HUES48 (cell line): ENCODE measurements at regions not wholly inside any gene's neighbourhood (a gene's known extent, or its start where the extent isn't known, plus 50 kb on each side); places are given as distances from the start of the nearest gene placed in this dataset.
"Not testable (repeated sequence)": the region's sequence is repeated elsewhere in the genome, so short reads cannot be mapped to it uniquely, and the experiment has no call there.

ENCODE experiments used
- H3K27ac ChIP-seq: one replicate; pipeline ENCODE4 v1.7.0; 2013; ENCODE audit warnings: low read depth, low read length, inconsistent platforms
- H3K27me3 ChIP-seq: 2 replicates; pipeline ENCODE4 v1.6.1; 2013; ENCODE audit warnings: mild to moderate bottlenecking, low read length; ENCODE audit not compliant: control insufficient read depth, insufficient read depth
- H3K36me3 ChIP-seq: 2 replicates; pipeline ENCODE4 v1.6.1; 2013; ENCODE audit warnings: low read length; ENCODE audit not compliant: control insufficient read depth, insufficient read depth
- H3K4me1 ChIP-seq: 2 replicates; pipeline ENCODE4 v1.6.1; 2013; ENCODE audit warnings: mild to moderate bottlenecking, low read length; ENCODE audit not compliant: control insufficient read depth, insufficient read depth
- H3K4me3 ChIP-seq: 2 replicates; pipeline ENCODE4 v1.5.1; 2013; ENCODE audit warnings: mild to moderate bottlenecking, low read depth, low read length
- H3K9ac ChIP-seq: 2 replicates; pipeline ENCODE4 v1.6.1; 2013; ENCODE audit warnings: mild to moderate bottlenecking, low read depth, low read length, moderate library complexity
- H3K9me3 ChIP-seq: 2 replicates; pipeline ENCODE4 v1.6.1; 2013; ENCODE audit warnings: low read length; ENCODE audit not compliant: control insufficient read depth, insufficient read depth

- Histone ChIP-seq H3K36me3 (no peaks in the 10 kb centered on the region), H3K27ac (no peak overlapping the region), H3K27me3 (no peaks in the 10 kb centered on the region), H3K9ac (no peak overlapping the region), H3K4me3 (no peak overlapping the region), H3K4me1 (no peaks in the 10 kb centered on the region), H3K9me3 (no peaks in the 10 kb centered on the region)
Observed at GRCh38 chr15:38789566-38789965, 225.0 kb upstream of the RASGRP1 start.

GRCh38 chr15:38793206-38793810 lies 228.7 kb upstream of the RASGRP1 start:
- Histone ChIP-seq H3K27me3 (no peaks in the 10 kb centered on the region), H3K36me3 (no peaks in the 10 kb centered on the region), H3K4me1 (no peaks in the 10 kb centered on the region), H3K4me3 (no peak overlapping the region), H3K9ac (no peak overlapping the region), H3K9me3 (no peaks in the 10 kb centered on the region), H3K27ac (no peak overlapping the region)

GRCh38 chr15:38795471-38796245 lies 231.0 kb upstream of the RASGRP1 start:
- H3K36me3 ChIP-seq = no peaks in the 10 kb centered on the region
- H3K27me3 ChIP-seq = no peaks in the 10 kb centered on the region
- H3K4me3 ChIP-seq = no peak overlapping the region
- no peaks in the 10 kb centered on the region for H3K4me1 ChIP-seq
- H3K9me3 ChIP-seq = no peaks in the 10 kb centered on the region
- no peak overlapping the region for H3K27ac ChIP-seq
- H3K9ac ChIP-seq = no peak overlapping the region

GRCh38 chr15:38796589-38796988 lies 232.0 kb upstream of the RASGRP1 start:
- Histone ChIP-seq H3K27me3 (no peaks in the 10 kb centered on the region), H3K4me3 (no peak overlapping the region), H3K27ac (no peak overlapping the region), H3K9ac (no peak overlapping the region), H3K4me1 (no peaks in the 10 kb centered on the region), H3K36me3 (no peaks in the 10 kb centered on the region), H3K9me3 (no peaks in the 10 kb centered on the region)

- not testable (repeated sequence) for H3K27ac ChIP-seq, H3K27me3 ChIP-seq, H3K36me3 ChIP-seq, H3K9me3 ChIP-seq, H3K4me1 ChIP-seq, H3K9ac ChIP-seq, H3K4me3 ChIP-seq
Observed at GRCh38 chr15:38797506-38797905, 232.9 kb upstream of the RASGRP1 start.

GRCh38 chr15:38799202-38799601 lies 234.6 kb upstream of the RASGRP1 start:
- not testable (repeated sequence) for H3K4me3 ChIP-seq, H3K9me3 ChIP-seq

GRCh38 chr15:38809621-38810020 lies 245.0 kb upstream of the RASGRP1 start:
- Histone ChIP-seq H3K27ac (no peak overlapping the region), H3K36me3 (no peaks in the 10 kb centered on the region), H3K4me1 (no peaks in the 10 kb centered on the region), H3K9me3 (no peaks in the 10 kb centered on the region), H3K9ac (no peak overlapping the region), H3K4me3 (no peak overlapping the region), H3K27me3 (no peaks in the 10 kb centered on the region)

More at GRCh38 chr15:38799202-38799601, 234.6 kb upstream of the RASGRP1 start:
- H3K9ac ChIP-seq, H3K4me1 ChIP-seq, H3K36me3 ChIP-seq, H3K27ac ChIP-seq, H3K27me3 ChIP-seq: not testable (repeated sequence)

GRCh38 chr15:38810686-38811085 lies 246.1 kb upstream of the RASGRP1 start:
- Histone ChIP-seq H3K36me3 (no peaks in the 10 kb centered on the region), H3K9me3 (no peaks in the 10 kb centered on the region), H3K9ac (no peak overlapping the region), H3K4me3 (no peak overlapping the region), H3K4me1 (no peaks in the 10 kb centered on the region), H3K27ac (no peak overlapping the region), H3K27me3 (no peaks in the 10 kb centered on the region)

GRCh38 chr15:38814254-38814653 lies 249.6 kb upstream of the RASGRP1 start:
- H3K36me3 ChIP-seq, H3K4me1 ChIP-seq, H3K27me3 ChIP-seq, H3K4me3 ChIP-seq, H3K27ac ChIP-seq, H3K9me3 ChIP-seq, H3K9ac ChIP-seq: not testable (repeated sequence)

GRCh38 chr15:38814891-38815290 lies 250.3 kb upstream of the RASGRP1 start:
- Histone ChIP-seq H3K4me1 (no peaks in the 10 kb centered on the region), H3K9me3 (no peaks in the 10 kb centered on the region), H3K36me3 (no peaks in the 10 kb centered on the region), H3K27ac (no peak overlapping the region), H3K27me3 (no peaks in the 10 kb centered on the region), H3K4me3 (no peak overlapping the region), H3K9ac (no peak overlapping the region)

- no peaks in the 10 kb centered on the region for H3K27me3 ChIP-seq
- no peak overlapping the region for H3K4me3 ChIP-seq
- H3K9ac ChIP-seq = no peak overlapping the region
- no peak overlapping the region for H3K27ac ChIP-seq
- no peaks in the 10 kb centered on the region for H3K36me3 ChIP-seq
- H3K9me3 ChIP-seq = no peaks in the 10 kb centered on the region
- H3K4me1 ChIP-seq = no peaks in the 10 kb centered on the region
Observed at GRCh38 chr15:38817427-38818156, 253.0 kb upstream of the RASGRP1 start.
